Neural cell (in vitro differentiated cells): ENCODE measurements at regions not wholly inside any gene's neighbourhood (a gene's known extent, or its start where the extent isn't known, plus 50 kb on each side); places are given as distances from the start of the nearest gene placed in this dataset.

ENCODE experiments used
- H2AFZ ChIP-seq: fragments of 200-600, 300-800 bp; sonication (generic), shearing (Covaris generic); 2 replicates; pipeline ENCODE4 v1.6.0; 2014; ENCODE audit warnings: low read depth, mild to moderate bottlenecking, antibody characterized with exemption, low read length, moderate library complexity
- H3F3A ChIP-seq: fragments of 200-600 bp; shearing (Covaris generic); 2 replicates; pipeline ENCODE4 v1.6.1; 2016; ENCODE audit warnings: mild to moderate bottlenecking, moderate library complexity, mixed read lengths, antibody characterized with exemption, low read length; ENCODE audit not compliant: insufficient read depth, poor library complexity, severe bottlenecking
- H3K27ac ChIP-seq: fragments of 200-600, 300-800 bp; sonication (generic), shearing (Covaris generic); 2 replicates; pipeline ENCODE4 v1.5.1; 2014; ENCODE audit warnings: mild to moderate bottlenecking, low read length, moderate library complexity
- H3K27me3 ChIP-seq: fragments of 300-800, 200-600 bp; sonication (generic), shearing (Covaris generic); 2 replicates; pipeline ENCODE4 v1.6.0; 2014; ENCODE audit warnings: mild to moderate bottlenecking, low read depth, low read length, moderate library complexity; ENCODE audit not compliant: insufficient read depth
- H3K36me3 ChIP-seq: fragments of 300-800, 200-600 bp; sonication (generic), shearing (Covaris generic); 2 replicates; pipeline ENCODE4 v1.5.1; 2014; ENCODE audit warnings: mild to moderate bottlenecking, antibody characterized with exemption, low read length, moderate library complexity; ENCODE audit not compliant: insufficient read depth
- H3K4me2 ChIP-seq: fragments of 300-800, 200-600 bp; sonication (generic), shearing (Covaris generic); 2 replicates; pipeline ENCODE4 v1.6.0; 2014; ENCODE audit warnings: mild to moderate bottlenecking, low read length
- H3K4me3 ChIP-seq: fragments of 300-800, 200-600 bp; sonication (generic), shearing (Covaris generic); 2 replicates; pipeline ENCODE4 v1.5.1; 2014; ENCODE audit warnings: mild to moderate bottlenecking, low read length, moderate library complexity
- H3K79me2 ChIP-seq: fragments of 200-600 bp; shearing (Covaris generic); replicated peaks from 2 replicates; pipeline ENCODE4 v1.6.0; 2014; ENCODE audit warnings: mild to moderate bottlenecking, low read length, moderate library complexity; ENCODE audit not compliant: insufficient read depth
- H3K9ac ChIP-seq: fragments of 300-800, 200-600 bp; sonication (generic), shearing (Covaris generic); 2 replicates; pipeline ENCODE4 v1.6.1; 2016; ENCODE audit warnings: mild to moderate bottlenecking, low read length, mixed read lengths
- H3K9me2 ChIP-seq: fragments of 200-600 bp; shearing (Covaris generic); 2 replicates; pipeline ENCODE4 v1.6.1; 2016; ENCODE audit warnings: mild to moderate bottlenecking, low read length, mixed read lengths; ENCODE audit not compliant: insufficient read depth
- H3K9me3 ChIP-seq: fragments of 200-600, 300-800 bp; sonication (generic), shearing (Covaris generic); 2 replicates; pipeline ENCODE4 v1.6.1; 2016; ENCODE audit warnings: mild to moderate bottlenecking, mixed run types, low read length, moderate library complexity, mixed read lengths
- H4K20me1 ChIP-seq: fragments of 200-600 bp; shearing (Covaris generic); 2 replicates; pipeline ENCODE4 v1.6.1; 2016; ENCODE audit warnings: mild to moderate bottlenecking, mixed run types; ENCODE audit not compliant: insufficient read depth
- EP300 ChIP-seq: fragments of 450-650 bp; conservative IDR thresholded peaks from 2 replicates; pipeline ENCODE4 v1.6.1; 2014; ENCODE audit warnings: antibody characterized with exemption, mild to moderate bottlenecking, moderate library complexity; ENCODE audit not compliant: poor library complexity, severe bottlenecking
- EZH2 ChIP-seq: fragments of 200-600, 300-800 bp; shearing (Covaris generic), sonication (generic); IDR thresholded peaks from 2 replicates; pipeline ENCODE4 v1.6.1; 2014; ENCODE audit warnings: antibody characterized with exemption, low read length, borderline replicate concordance, mild to moderate bottlenecking; ENCODE audit not compliant: insufficient read depth, poor library complexity, severe bottlenecking
- MXI1 ChIP-seq: fragments of 450-650 bp; conservative IDR thresholded peaks from 2 replicates; pipeline ENCODE4 v1.6.1; 2014; ENCODE audit warnings: antibody characterized with exemption, mild to moderate bottlenecking; ENCODE audit not compliant: poor library complexity, severe bottlenecking
- POLR2AphosphoS5 ChIP-seq: IDR thresholded peaks from 2 replicates; pipeline ENCODE4 v1.6.1; 2012
- RAD21 ChIP-seq: fragments of 450-650 bp; conservative IDR thresholded peaks from 2 replicates; pipeline ENCODE4 v1.6.1; 2014; ENCODE audit warnings: antibody characterized with exemption, mild to moderate bottlenecking, moderate library complexity
- REST ChIP-seq: IDR thresholded peaks from 2 replicates; pipeline ENCODE4 v1.6.1; 2012; ENCODE audit warnings: borderline replicate concordance
- SMC3 ChIP-seq: fragments of 450-650 bp; conservative IDR thresholded peaks from 2 replicates; pipeline ENCODE4 v1.6.1; 2014; ENCODE audit warnings: antibody characterized with exemption, mild to moderate bottlenecking, moderate library complexity; ENCODE audit not compliant: poor library complexity
- TAF1 ChIP-seq: IDR thresholded peaks from 2 replicates; pipeline ENCODE4 v1.6.1; 2012; ENCODE audit warnings: low read depth
- TF ChIP-seq, protein P1 (sequence below): fragments of 450-650 bp; IDR thresholded peaks from 2 replicates; pipeline ENCODE4 v1.5.1; 2014; ENCODE audit warnings: antibody characterized with exemption, mild to moderate bottlenecking, moderate library complexity; ENCODE audit not compliant: poor library complexity, severe bottlenecking

DNA sequence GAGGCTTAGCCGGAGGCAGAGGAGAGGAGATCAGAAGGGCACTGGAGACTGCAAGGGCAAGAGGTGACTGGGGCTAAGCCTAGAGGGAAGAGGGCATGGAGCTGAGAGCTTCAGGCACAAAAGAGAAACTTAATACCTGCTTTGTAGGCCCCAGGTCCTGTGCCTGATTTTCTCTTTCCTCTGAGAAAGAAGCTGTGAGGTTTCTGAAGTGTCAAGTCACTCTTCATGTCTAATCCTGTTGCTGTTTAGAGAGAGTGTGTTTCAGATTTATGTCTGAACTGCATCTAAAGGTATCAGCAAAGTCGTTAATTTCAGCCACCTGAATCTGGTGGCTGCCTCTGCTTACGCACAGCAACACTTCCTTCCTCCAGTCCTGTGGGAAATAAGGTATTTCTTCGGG, 106.9 kb upstream of the RNU6-1 start:
- Histone ChIP-seq H3K9me3 (no peaks in the 10 kb centered on the region), H2AFZ (no peak overlapping the region), H3K4me3 (no peak overlapping the region), H3K27ac (no peak overlapping the region), H3K27me3 (no peaks in the 10 kb centered on the region), H3K4me2 (no peak overlapping the region), H3K9ac (no peak overlapping the region), H3K36me3 (no peaks in the 10 kb centered on the region), H3K9me2 (no peaks in the 10 kb centered on the region), H3F3A (no peaks in the 10 kb centered on the region), H4K20me1 (no peaks in the 10 kb centered on the region), H3K79me2 (no peaks in the 10 kb centered on the region)
- TF ChIP-seq MXI1 (no peak), SMC3 (no peak), POLR2AphosphoS5 (no peak), REST (no peak), EP300 (no peak)
- TF ChIP-seq, protein P1, sequence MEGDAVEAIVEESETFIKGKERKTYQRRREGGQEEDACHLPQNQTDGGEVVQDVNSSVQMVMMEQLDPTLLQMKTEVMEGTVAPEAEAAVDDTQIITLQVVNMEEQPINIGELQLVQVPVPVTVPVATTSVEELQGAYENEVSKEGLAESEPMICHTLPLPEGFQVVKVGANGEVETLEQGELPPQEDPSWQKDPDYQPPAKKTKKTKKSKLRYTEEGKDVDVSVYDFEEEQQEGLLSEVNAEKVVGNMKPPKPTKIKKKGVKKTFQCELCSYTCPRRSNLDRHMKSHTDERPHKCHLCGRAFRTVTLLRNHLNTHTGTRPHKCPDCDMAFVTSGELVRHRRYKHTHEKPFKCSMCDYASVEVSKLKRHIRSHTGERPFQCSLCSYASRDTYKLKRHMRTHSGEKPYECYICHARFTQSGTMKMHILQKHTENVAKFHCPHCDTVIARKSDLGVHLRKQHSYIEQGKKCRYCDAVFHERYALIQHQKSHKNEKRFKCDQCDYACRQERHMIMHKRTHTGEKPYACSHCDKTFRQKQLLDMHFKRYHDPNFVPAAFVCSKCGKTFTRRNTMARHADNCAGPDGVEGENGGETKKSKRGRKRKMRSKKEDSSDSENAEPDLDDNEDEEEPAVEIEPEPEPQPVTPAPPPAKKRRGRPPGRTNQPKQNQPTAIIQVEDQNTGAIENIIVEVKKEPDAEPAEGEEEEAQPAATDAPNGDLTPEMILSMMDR = no peak

GRCh38 chr15:67947254-67948039, 106.7 kb upstream of the PIAS1 start:
- no peaks in the 10 kb centered on the region for H3K36me3 ChIP-seq
- H3K79me2 ChIP-seq = no peaks in the 10 kb centered on the region
- H3K27ac ChIP-seq = no peak overlapping the region
- no peak for TF ChIP-seq MXI1
- no peak for TF ChIP-seq RAD21
- no peak for TF ChIP-seq TAF1
- no peak for TF ChIP-seq REST
- TF ChIP-seq, protein P1 = no peak
- no peak for TF ChIP-seq EZH2
- H3F3A ChIP-seq = no peaks in the 10 kb centered on the region
- no peaks in the 10 kb centered on the region for H3K9me3 ChIP-seq
- H3K9ac ChIP-seq = no peak overlapping the region
- no peaks in the 10 kb centered on the region for H3K27me3 ChIP-seq
- no peak overlapping the region for H3K4me2 ChIP-seq
- H2AFZ ChIP-seq = no peak overlapping the region
- no peaks in the 10 kb centered on the region for H3K9me2 ChIP-seq
- H3K4me3 ChIP-seq = no peak overlapping the region
- no peaks in the 10 kb centered on the region for H4K20me1 ChIP-seq
